ENCODE measurements at regions not wholly inside any gene's neighbourhood (a gene's known extent, or its start where the extent isn't known, plus 50 kb on each side); places are given as distances from the start of the nearest gene placed in this dataset.

GRCh38 chr1:4600615-4601460 lies 53.6 kb upstream of the AJAP1 start:
- DNase-seq: no peak

DNA sequence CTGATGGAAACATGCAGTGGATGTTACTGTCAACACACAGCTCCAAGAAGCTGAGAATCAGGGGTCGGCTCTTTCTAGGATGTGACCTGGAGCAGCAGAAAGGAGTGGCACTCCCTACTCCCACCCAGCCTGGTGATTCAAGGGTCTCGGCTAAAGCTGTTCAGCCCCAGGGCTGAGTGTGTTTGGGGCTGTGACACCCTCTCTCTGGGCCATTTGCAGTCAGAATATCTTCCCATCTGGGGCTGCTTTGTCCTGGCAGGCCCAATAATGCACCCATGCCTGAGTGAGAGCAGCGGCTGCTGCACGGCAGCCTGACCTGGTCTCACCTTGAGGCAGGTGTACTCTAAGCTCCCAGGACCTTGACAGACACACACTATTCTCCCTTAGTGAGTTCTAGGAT lies 52.5 kb upstream of the AJAP1 start:
- DNase-seq: no peak

- no peak for DNase-seq
Measured at GRCh38 chr1:4602462-4603294, 51.7 kb upstream of the AJAP1 start.

DNA sequence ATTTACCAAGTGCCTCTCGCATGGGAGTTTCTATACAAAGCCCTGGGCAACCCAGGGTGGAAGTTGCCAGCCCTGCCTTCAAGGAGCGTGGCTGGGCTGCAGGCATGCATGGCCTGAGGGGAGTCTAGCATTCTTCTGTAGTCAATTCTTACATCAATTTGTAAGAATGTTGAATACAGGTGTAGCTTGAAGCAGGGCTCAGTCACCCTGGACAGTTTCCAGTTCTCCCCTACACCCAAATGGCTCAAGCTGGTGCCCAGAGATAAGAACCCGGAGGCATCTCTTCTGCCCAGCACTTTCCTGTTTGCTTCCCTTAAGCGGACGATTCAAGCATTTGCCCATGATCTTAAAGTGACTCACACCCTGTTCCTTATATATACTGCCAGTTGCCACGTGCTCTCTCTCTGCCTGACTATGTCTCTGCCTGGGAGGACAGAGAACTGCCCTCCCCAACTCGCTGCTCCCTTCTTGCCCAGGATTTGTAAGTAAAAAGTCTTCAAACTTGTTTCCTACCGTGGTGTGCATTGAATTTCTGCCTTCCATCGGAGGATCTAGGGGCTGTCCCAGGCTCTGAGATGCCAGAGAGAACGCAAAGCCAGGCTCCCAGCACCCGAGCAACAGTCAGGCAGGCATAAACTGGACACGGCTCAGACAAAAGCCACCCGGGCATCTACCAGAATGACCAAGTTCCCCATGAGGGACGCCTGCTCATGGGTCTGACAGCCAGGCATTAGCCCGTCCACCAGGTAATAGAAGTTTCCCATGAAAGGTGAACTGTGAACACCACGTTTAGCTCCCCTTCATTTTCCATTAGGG lies 50.9 kb upstream of the AJAP1 start:
- no peak for DNase-seq
